H1 (cell line): ENCODE measurements at regions not wholly inside any gene's neighbourhood (a gene's known extent, or its start where the extent isn't known, plus 50 kb on each side); places are given as distances from the start of the nearest gene placed in this dataset.

ENCODE experiments used
- CTCF ChIA-PET: fragments of 300-600 bp; sonication (Branson Sonifier 250); formaldehyde crosslinking; loops from one replicate; lab custom pipeline; 2021; ENCODE audit not compliant: partially characterized antibody; lab: Charles Lee
- POLR2A ChIA-PET: fragments of 300-600 bp; sonication (Branson Sonifier 250); formaldehyde crosslinking; loops from one replicate; lab custom pipeline; 2021; ENCODE audit warnings: inconsistent platforms; ENCODE audit not compliant: partially characterized antibody; lab: Charles Lee
- DNase-seq, 2 experiments: peaks; one replicate each; pipeline versions ENCODE4 v3.0.0 to v3.0.0-alpha.2; 2010 to 2022; ENCODE audit warnings: low spot score in 2 of 2, low read depth in 1 of 2, mixed read lengths in 1 of 2
- FAIRE-seq: peaks from 2 replicates; lab custom pipeline; 2011; peaks lifted over from hg19 to GRCh38; lab: Jason Lieb, UNC
- H2AFZ ChIP-seq: 2 replicates; pipeline ENCODE4 v1.8.1; 2012; ENCODE audit warnings: low read length, inconsistent platforms
- H2AK5ac ChIP-seq: 2 replicates; pipeline ENCODE4 v1.6.1; 2013; ENCODE audit warnings: low read depth, low read length
- H2BK120ac ChIP-seq: replicated peaks from 2 replicates; pipeline ENCODE3; 2013; ENCODE audit warnings: low read depth, low read length, inconsistent platforms
- H2BK12ac ChIP-seq: 2 replicates; pipeline ENCODE4 v1.6.1; 2013; ENCODE audit warnings: low read depth, low read length
- H2BK15ac ChIP-seq: 2 replicates; pipeline ENCODE4 v1.6.1; 2013; ENCODE audit warnings: low read length
- H2BK20ac ChIP-seq: 2 replicates; pipeline ENCODE4 v1.6.1; 2013; ENCODE audit warnings: low read length
- H2BK5ac ChIP-seq: 2 replicates; pipeline ENCODE4 v1.6.1; 2013; ENCODE audit warnings: low read depth, low read length
- H3K14ac ChIP-seq: 2 replicates; pipeline ENCODE4 v1.6.1; 2013; ENCODE audit warnings: inconsistent platforms; ENCODE audit not compliant: insufficient read length
- H3K18ac ChIP-seq: 2 replicates; pipeline ENCODE4 v1.6.1; 2013; ENCODE audit warnings: low read length; ENCODE audit errors: extremely low read depth
- H3K23ac ChIP-seq: 2 replicates; pipeline ENCODE4 v1.6.1; 2013; ENCODE audit warnings: inconsistent platforms; ENCODE audit not compliant: insufficient read length
- H3K23me2 ChIP-seq: 2 replicates; pipeline ENCODE4 v1.6.1; 2013; ENCODE audit warnings: low read depth, low read length
- H3K27ac ChIP-seq: 2 replicates; pipeline ENCODE4 v1.6.1; 2011; ENCODE audit warnings: low read depth, low read length, inconsistent platforms
- H3K27me3 ChIP-seq, 4 experiments: replicated peaks in 1 of 4; 1 replicate in 1 of 4; 2 replicates in 3 of 4; pipeline versions ENCODE4 v1.6.1 to v1.8.1; 2011 to 2013; ENCODE audit warnings: low read length in 3 of 4, mild to moderate bottlenecking in 3 of 4, inconsistent platforms in 2 of 4, mixed read lengths in 2 of 4, moderate library complexity in 1 of 4; ENCODE audit not compliant: control insufficient read depth in 3 of 4, insufficient read depth in 3 of 4; ENCODE audit errors: extremely low read depth in 1 of 4
- H3K36me3 ChIP-seq, 4 experiments: 2 replicates each; pipeline versions ENCODE4 v1.6.1 to v1.8.1; 2011 to 2013; ENCODE audit warnings: mild to moderate bottlenecking in 4 of 4, low read length in 3 of 4, moderate library complexity in 2 of 4, control low read depth in 1 of 4, inconsistent platforms in 1 of 4; ENCODE audit not compliant: insufficient read depth in 4 of 4, control insufficient read depth in 2 of 4
- H3K4ac ChIP-seq: replicated peaks from 2 replicates; pipeline ENCODE3; 2013; ENCODE audit warnings: low read length, low read depth, mixed read lengths, inconsistent platforms; ENCODE audit not compliant: insufficient read length
- H3K4me1 ChIP-seq, 4 experiments: replicated peaks in 1 of 4; 1 replicate in 1 of 4; 2 replicates in 3 of 4; pipeline versions ENCODE4 v1.6.1 to v1.8.1; 2011 to 2013; ENCODE audit warnings: low read length in 3 of 4, inconsistent platforms in 2 of 4, mixed read lengths in 1 of 4; ENCODE audit not compliant: insufficient read depth in 4 of 4, control insufficient read depth in 3 of 4
- H3K4me2 ChIP-seq, 2 experiments: 2 replicates each; pipeline versions ENCODE4 v1.6.1 to v1.8.1; 2011 to 2013; ENCODE audit warnings: low read depth in 2 of 2, low read length in 2 of 2, control low read depth in 1 of 2, inconsistent platforms in 1 of 2, mild to moderate bottlenecking in 1 of 2; ENCODE audit not compliant: insufficient read depth in 1 of 2
- H3K4me3 ChIP-seq, 4 experiments: fragments of 200-600, 300-600 bp in 1 of 4; sonication (generic), shearing (Covaris generic), sonication (Bioruptor Twin) in 1 of 4; 2 replicates each; pipeline versions ENCODE4 v1.5.1 to v1.8.1; 2011 to 2016; ENCODE audit warnings: low read length in 4 of 4, low read depth in 3 of 4, control low read depth in 2 of 4, inconsistent platforms in 2 of 4, mild to moderate bottlenecking in 2 of 4, mixed read lengths in 1 of 4, moderate library complexity in 1 of 4; ENCODE audit not compliant: insufficient read depth in 2 of 4; ENCODE audit errors: extremely low read depth in 1 of 4
- H3K56ac ChIP-seq: replicated peaks from 2 replicates; pipeline ENCODE3; 2013; ENCODE audit warnings: low read depth, mild to moderate bottlenecking, mixed read lengths, low read length, inconsistent platforms; ENCODE audit not compliant: insufficient read length
- H3K79me1 ChIP-seq: 2 replicates; pipeline ENCODE4 v1.6.1; 2013; ENCODE audit warnings: low read depth, low read length, control low read depth
- H3K79me2 ChIP-seq, 2 experiments: 2 replicates each; pipeline versions ENCODE4 v1.6.1 to v1.8.1; 2012 to 2013; ENCODE audit warnings: low read length in 2 of 2, mild to moderate bottlenecking in 2 of 2, inconsistent platforms in 1 of 2; ENCODE audit not compliant: insufficient read depth in 2 of 2, control insufficient read depth in 1 of 2
- H3K9ac ChIP-seq, 4 experiments: replicated peaks in 1 of 4; 1 replicate in 1 of 4; 2 replicates in 3 of 4; pipeline versions ENCODE4 v1.6.1 to v1.8.1; 2011 to 2013; ENCODE audit warnings: low read depth in 3 of 4, low read length in 3 of 4, control low read depth in 2 of 4, mild to moderate bottlenecking in 2 of 4, moderate library complexity in 2 of 4, inconsistent platforms in 1 of 4; ENCODE audit errors: extremely low read depth in 1 of 4
- H3K9me3 ChIP-seq, 2 experiments: 2 replicates each; pipeline versions ENCODE4 v1.6.1 to v1.8.1; 2012 to 2013; ENCODE audit warnings: mild to moderate bottlenecking in 2 of 2, moderate library complexity in 2 of 2, control low read depth in 1 of 2, inconsistent platforms in 1 of 2, low read depth in 1 of 2, low read length in 1 of 2, mixed read lengths in 1 of 2; ENCODE audit not compliant: insufficient read depth in 2 of 2
- H4K20me1 ChIP-seq, 2 experiments: replicated peaks in 1 of 2; 2 replicates each; pipeline versions ENCODE3 to v1.8.1; 2011 to 2013; ENCODE audit warnings: inconsistent platforms in 2 of 2, low read length in 2 of 2, mild to moderate bottlenecking in 1 of 2; ENCODE audit not compliant: insufficient read depth in 2 of 2, control insufficient read depth in 1 of 2
- H4K5ac ChIP-seq: 2 replicates; pipeline ENCODE4 v1.6.1; 2013; ENCODE audit warnings: low read length, low read depth, mixed read lengths, inconsistent platforms; ENCODE audit not compliant: insufficient read length
- H4K8ac ChIP-seq: 2 replicates; pipeline ENCODE4 v1.8.0; 2013; ENCODE audit warnings: mild to moderate bottlenecking, moderate library complexity, low read length, inconsistent platforms; ENCODE audit not compliant: insufficient read depth; ENCODE audit errors: extremely low read depth
- H4K91ac ChIP-seq: replicated peaks from 2 replicates; pipeline ENCODE3; 2013; ENCODE audit warnings: low read length, mixed read lengths, inconsistent platforms; ENCODE audit not compliant: insufficient read length
- CEBPB ChIP-seq: IDR thresholded peaks from 2 replicates; pipeline ENCODE4 v1.6.1; 2012; ENCODE audit warnings: low read depth, low read length
- CREB1 ChIP-seq: IDR thresholded peaks from 2 replicates; pipeline ENCODE4 v1.6.1; 2012; ENCODE audit warnings: inconsistent platforms
- SP1 ChIP-seq: IDR thresholded peaks from 2 replicates; pipeline ENCODE4 v1.6.1; 2011; ENCODE audit warnings: low read depth, low read length
- SP4 ChIP-seq: IDR thresholded peaks from 2 replicates; pipeline ENCODE4 v1.6.1; 2012; ENCODE audit warnings: low read length, inconsistent platforms
- WGBS, 2 experiments: shearing (Covaris generic) in 1 of 2; methylation state at CpG; one replicate each; pipeline versions ENCODE4 v1.1.6 to v1.1.7; 2013 to 2015; ENCODE audit warnings: low lambda C conversion rate in 2 of 2, mixed read lengths in 2 of 2, inconsistent platforms in 1 of 2, low coverage in 1 of 2, missing lambda C conversion rate in 1 of 2; ENCODE audit not compliant: insufficient replicate concordance in 2 of 2, insufficient coverage in 1 of 2, insufficient read length in 1 of 2; ENCODE audit errors: extremely low coverage in 1 of 2, missing lambda C conversion rate in 1 of 2; 5-methylcytosine and 5-hydroxymethylcytosine counted together

- Histone ChIP-seq H2BK20ac (no peak overlapping the region), H3K23ac (no peak overlapping the region), H4K91ac (no peak overlapping the region), H3K18ac (no peak overlapping the region), H4K20me1 (no peaks in the 10 kb centered on the region), H3K4me3 (no peak overlapping the region), H3K9me3 (peaks cover 4 to 5% of the 10 kb centered on the region in 2 experiments; a peak in 2 of 4 replicates), H2AK5ac (no peak overlapping the region), H2BK12ac (no peak overlapping the region), H3K14ac (no peak overlapping the region), H2BK120ac (peak overlapping the region; percentile 72), H3K36me3 (no peaks in the 10 kb centered on the region), H3K4ac (no peak overlapping the region), H2BK5ac (no peak overlapping the region), H3K27me3 (no peaks in the 10 kb centered on the region), H4K5ac (no peak overlapping the region), H4K8ac (no peak overlapping the region), H3K4me2 (no peak overlapping the region), H3K56ac (no peak overlapping the region), H3K4me1 (no peaks in the 10 kb centered on the region), H2BK15ac (no peak overlapping the region), H3K9ac (no peak overlapping the region), H3K79me2 (no peaks in the 10 kb centered on the region), H3K79me1 (no peaks in the 10 kb centered on the region), H3K23me2 (no peaks in the 10 kb centered on the region), H3K27ac (no peak overlapping the region), H2AFZ (no peak overlapping the region)
- ChIA-PET CTCF (no interaction called here), POLR2A (no interaction called here)
- WGBS, 2 experiments, result 93% methylated on average over 4 of the region's 4 CpGs; no CpG with 5 or more reads in 1 of the 2 experiments
- TF ChIP-seq CREB1 (no peak), CEBPB (no peak), SP4 (no peak), SP1 (no peak)
- FAIRE-seq (no peak), DNase-seq (no peak)
These were observed 289.3 kb upstream of the LINC00305 start for GRCh38 chr18:64438178-64438577.
